ENCODE measurements at regions not wholly inside any gene's neighbourhood (a gene's known extent, or its start where the extent isn't known, plus 50 kb on each side); places are given as distances from the start of the nearest gene placed in this dataset.
"Not testable (repeated sequence)": the region's sequence is repeated elsewhere in the genome, so short reads cannot be mapped to it uniquely, and the experiment has no call there.

GRCh38 chr13:48583859-48584311, 51.0 kb upstream of the RCBTB2 start:
- FAIRE-seq, result no peak

GRCh38 chr13:48585456-48585840, 52.6 kb upstream of the RCBTB2 start:
- no peak for FAIRE-seq

GRCh38 chr13:48586591-48587103, 53.8 kb upstream of the RCBTB2 start:
- FAIRE-seq, result no peak

GRCh38 chr13:48588120-48588519, 55.2 kb upstream of the RCBTB2 start:
- FAIRE-seq, result no peak

GRCh38 chr13:48590141-48590901, 57.4 kb upstream of the RCBTB2 start:
- no peak for FAIRE-seq

- not testable (repeated sequence) for FAIRE-seq
Observed at GRCh38 chr13:48591124-48591872, 58.4 kb upstream of the RCBTB2 start.

GRCh38 chr13:48591889-48592687, 59.2 kb upstream of the RCBTB2 start:
- FAIRE-seq, result no peak

- no peak for FAIRE-seq
Observed at GRCh38 chr13:48592688-48593049, 59.8 kb upstream of the RCBTB2 start.

- FAIRE-seq, result no peak
Observed at GRCh38 chr13:48593536-48593935, 60.2 kb upstream of the CYSLTR2 start.

GRCh38 chr13:48594096-48594815, 59.5 kb upstream of the CYSLTR2 start:
- no peak for FAIRE-seq

GRCh38 chr13:48595431-48596429, 58.0 kb upstream of the CYSLTR2 start:
- peak; percentile 92 for FAIRE-seq

GRCh38 chr13:48600374-48601364, 53.1 kb upstream of the CYSLTR2 start:
- FAIRE-seq, result no peak

- FAIRE-seq, result no peak
Observed at GRCh38 chr13:48602296-48603016, 51.3 kb upstream of the CYSLTR2 start.

GRCh38 chr13:48603375-48603774, 50.4 kb upstream of the CYSLTR2 start:
- no peak for FAIRE-seq
